Endothelial cell of umbilical vein (primary cell): ENCODE measurements at regions not wholly inside any gene's neighbourhood (a gene's known extent, or its start where the extent isn't known, plus 50 kb on each side); places are given as distances from the start of the nearest gene placed in this dataset.

Experiments used
- BruUV-seq: library from RNA; stranded (reverse); fragments of 400-500 nt; replicated peaks from 2 replicates; lab custom pipeline; 2021; lab: Mats Ljungman, UMichigan
- CTCF ChIA-PET: fragments of 300-600, 350-600 bp; sonication (Branson Sonifier 250); formaldehyde crosslinking; loops from one replicate; lab custom pipeline; 2021; ENCODE audit warnings: antibody characterized with exemption, inconsistent platforms; lab: Charles Lee
- POLR2A ChIA-PET: fragments of 300-600, 350-600 bp; sonication (Branson Sonifier 250); formaldehyde crosslinking; loops from one replicate; lab custom pipeline; 2021; ENCODE audit warnings: antibody characterized with exemption, inconsistent platforms; lab: Charles Lee
- DNase-seq: peaks from one replicate; pipeline ENCODE4 v3.0.0-alpha.2; 2011; ENCODE audit warnings: low read depth, low spot score
- FAIRE-seq: peaks from 2 replicates; lab custom pipeline; 2011; peaks lifted over from hg19 to GRCh38; lab: Jason Lieb, UNC
- H2AFZ ChIP-seq: 2 replicates; pipeline ENCODE4 v1.6.0; 2012; ENCODE audit warnings: low read depth, low read length, control low read depth, inconsistent platforms
- H3K27ac ChIP-seq: 2 replicates; pipeline ENCODE4 v1.5.1; 2011; ENCODE audit warnings: low read depth, mild to moderate bottlenecking, control low read depth, low read length, moderate library complexity; ENCODE audit not compliant: insufficient read depth
- H3K27me3 ChIP-seq, 2 experiments: 2 replicates each; pipeline versions ENCODE4 v1.6.0 to v1.6.1; 2011; ENCODE audit warnings: low read length in 2 of 2, mixed read lengths in 1 of 2; ENCODE audit not compliant: control insufficient read depth in 2 of 2, insufficient read depth in 2 of 2
- H3K36me3 ChIP-seq, 2 experiments: 2 replicates in 1 of 2; 3 replicates in 1 of 2; pipeline ENCODE4 v1.5.1; 2011; ENCODE audit warnings: low read length in 2 of 2, mild to moderate bottlenecking in 1 of 2, moderate library complexity in 1 of 2; ENCODE audit not compliant: control insufficient read depth in 2 of 2, insufficient read depth in 2 of 2; ENCODE audit errors: extremely low read depth in 1 of 2
- H3K4me1 ChIP-seq: 3 replicates; pipeline ENCODE4 v1.5.1; 2011; ENCODE audit warnings: mild to moderate bottlenecking, low read length; ENCODE audit not compliant: control insufficient read depth, insufficient read depth; ENCODE audit errors: extremely low read depth
- H3K4me2 ChIP-seq: 2 replicates; pipeline ENCODE4 v1.6.1; 2011; ENCODE audit warnings: low read length, control low read depth, mixed read lengths; ENCODE audit not compliant: insufficient read depth
- H3K4me3 ChIP-seq, 3 experiments: fragments of 200-600 bp in 1 of 3; sonication (generic), shearing (Covaris generic) in 1 of 3; replicated peaks in 1 of 3; 2 replicates each; pipeline ENCODE4 v1.5.1; 2011 to 2016; ENCODE audit warnings: control low read depth in 3 of 3, low read length in 3 of 3, mild to moderate bottlenecking in 2 of 3, inconsistent platforms in 1 of 3, low read depth in 1 of 3, moderate library complexity in 1 of 3; ENCODE audit not compliant: insufficient read depth in 1 of 3
- H3K79me2 ChIP-seq: 2 replicates; pipeline ENCODE4 v1.6.0; 2012; ENCODE audit warnings: low read length, inconsistent platforms; ENCODE audit not compliant: control insufficient read depth, insufficient read depth
- H3K9ac ChIP-seq: replicated peaks from 2 replicates; pipeline ENCODE3; 2011; ENCODE audit warnings: low read length, control low read depth; ENCODE audit not compliant: insufficient read depth; ENCODE audit errors: extremely low read depth
- H3K9me1 ChIP-seq: replicated peaks from 3 replicates; pipeline ENCODE4 v1.6.0; 2011; ENCODE audit warnings: mild to moderate bottlenecking, low read length; ENCODE audit not compliant: control insufficient read depth, insufficient read depth; ENCODE audit errors: extremely low read depth
- H3K9me3 ChIP-seq: replicated peaks from 2 replicates; pipeline ENCODE4 v1.5.1; 2012; ENCODE audit warnings: low read length, inconsistent platforms; ENCODE audit not compliant: control insufficient read depth, insufficient read depth
- H4K20me1 ChIP-seq: replicated peaks from 2 replicates; pipeline ENCODE3; 2011; ENCODE audit warnings: mild to moderate bottlenecking, low read length; ENCODE audit not compliant: control insufficient read depth, insufficient read depth; ENCODE audit errors: extremely low read depth
- CTCF ChIP-seq, 2 donors: IDR thresholded peaks; 1 replicate in 1 of 2; 2 replicates in 1 of 2; pipeline ENCODE4 v1.5.1; 2011; ENCODE audit warnings: low read length in 2 of 2, mild to moderate bottlenecking in 2 of 2, moderate library complexity in 2 of 2, control low read depth in 1 of 2, inconsistent platforms in 1 of 2, low read depth in 1 of 2; ENCODE audit not compliant: insufficient read depth in 1 of 2; ENCODE audit errors: extremely low read depth in 1 of 2
- EZH2 ChIP-seq: IDR thresholded peaks from 2 replicates; pipeline ENCODE4 v1.6.1; 2012; ENCODE audit warnings: borderline replicate concordance, low read depth, mild to moderate bottlenecking, moderate library complexity, low read length, inconsistent platforms; ENCODE audit not compliant: severe bottlenecking
- FOS ChIP-seq: IDR thresholded peaks from 2 replicates; pipeline ENCODE4 v1.6.1; 2011; ENCODE audit warnings: mild to moderate bottlenecking, low read length, moderate library complexity, borderline replicate concordance; ENCODE audit not compliant: insufficient read depth
- GATA2 ChIP-seq: IDR thresholded peaks from 2 replicates; pipeline ENCODE4 v1.7.0; 2011; ENCODE audit warnings: low read depth, mild to moderate bottlenecking, moderate library complexity, mixed read lengths, low read length; ENCODE audit not compliant: insufficient read length, insufficient read depth
- JUN ChIP-seq: IDR thresholded peaks from 2 replicates; pipeline ENCODE4 v1.6.1; 2011; ENCODE audit warnings: borderline replicate concordance, low read depth; ENCODE audit not compliant: insufficient read length, insufficient read depth
- MAX ChIP-seq: IDR thresholded peaks from 2 replicates; pipeline ENCODE4 v1.6.1; 2011; ENCODE audit not compliant: insufficient read depth, insufficient read length
- MYC ChIP-seq: IDR thresholded peaks from one replicate; pipeline ENCODE4 v1.6.1; 2011; ENCODE audit warnings: mild to moderate bottlenecking, low read depth, low read length
- POLR2A ChIP-seq: IDR thresholded peaks from 2 replicates; pipeline ENCODE4 v1.6.1; 2012; ENCODE audit warnings: low read depth, mild to moderate bottlenecking, control low read depth, low read length
- POLR2AphosphoS5 ChIP-seq: IDR thresholded peaks from 2 replicates; pipeline ENCODE4 v1.6.1; 2012; ENCODE audit warnings: low read depth, mild to moderate bottlenecking, control low read depth, low read length, moderate library complexity; ENCODE audit not compliant: insufficient read depth
- dilution Hi-C: fragments of 300-500 bp; cut with MboI; formaldehyde crosslinking; loops from one replicate; pipeline ENCODE4 v1.15.0; 2019; ENCODE audit warnings: low sequenced_read_pairs; ENCODE audit not compliant: extremely low pct_ligation_motif_present
- intact Hi-C: fragments of 100-400 bp; cut with micrococcal nuclease; formaldehyde crosslinking; loops from one replicate; pipeline ENCODE4 v1.10.0; 2022

GRCh38 chr20:6575912-6576401 lies 191.5 kb upstream of the BMP2 start:
- H3K9ac ChIP-seq, result peak overlapping the region; percentile 5
- no peaks in the 10 kb centered on the region for H3K36me3 ChIP-seq
- H3K27me3 ChIP-seq, result no peaks in the 10 kb centered on the region
- CTCF ChIA-PET, result interaction anchor here (1.3 to 1.9 kb wide), 3 partner anchors 10 to 72 kb away, joined by 3 to 6 read pairs (median 3); no protein-coding TSS in a partner anchor
- TF ChIP-seq POLR2A (no peak), POLR2AphosphoS5 (peak; percentile 19), EZH2 (no peak), GATA2 (peak; percentile 64), FOS (no peak)
- H3K4me1 ChIP-seq, result peaks cover 23% of the 10 kb centered on the region
- no peaks in the 10 kb centered on the region for H3K9me3 ChIP-seq
- FAIRE-seq (peak; percentile 94), DNase-seq (peak; percentile 85)
- H4K20me1 ChIP-seq, result no peaks in the 10 kb centered on the region
- no TSS peak for BruUV-seq
- POLR2A ChIA-PET, result no interaction called here
- H3K9me1 ChIP-seq, result no peaks in the 10 kb centered on the region
- intact Hi-C loops, result loop anchor here (1.0 kb wide), 1 partner anchor 14 kb away; no protein-coding TSS in a partner anchor
- dilution Hi-C loops, result no loop called here
- H3K79me2 ChIP-seq, result no peaks in the 10 kb centered on the region
- peak overlapping the region; percentile 57 for H3K4me2 ChIP-seq
- peak overlapping the region; percentile 69 for H2AFZ ChIP-seq
- H3K27ac ChIP-seq, result peak overlapping the region; percentile 37
- H3K4me3 ChIP-seq, result peak overlapping the region in 1 of 3 experiments; percentile 9

DNA sequence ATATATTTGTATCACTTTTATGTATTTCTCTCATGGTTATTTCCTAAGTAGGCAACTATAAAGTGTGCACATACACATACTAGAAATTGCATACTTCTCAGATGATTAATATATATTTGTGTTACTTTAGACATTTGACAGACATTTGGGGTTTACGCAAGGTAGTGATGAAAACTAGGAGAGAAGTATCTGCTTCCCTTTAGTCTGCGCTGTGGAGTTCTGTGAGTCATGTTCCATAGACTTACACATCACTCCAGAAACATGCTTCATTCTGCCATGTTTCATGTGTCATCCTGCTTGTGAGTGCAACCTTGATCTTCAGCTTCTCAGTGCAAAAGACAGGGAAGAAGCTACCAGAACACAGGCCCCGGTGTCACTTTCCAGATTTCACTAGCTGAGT lies 200.7 kb upstream of the BMP2 start:
- BruUV-seq, result no TSS peak
- H3K4me3 ChIP-seq, result no peak overlapping the region
- H4K20me1 ChIP-seq, result no peaks in the 10 kb centered on the region
- ChIA-PET CTCF (no interaction called here), POLR2A (no interaction called here)
- dilution Hi-C loops, result no loop called here
- no peak overlapping the region for H3K27ac ChIP-seq
- no peaks in the 10 kb centered on the region for H3K79me2 ChIP-seq
- peaks cover 16% of the 10 kb centered on the region for H3K4me1 ChIP-seq
- H3K9ac ChIP-seq, result no peak overlapping the region
- H3K4me2 ChIP-seq, result no peak overlapping the region
- no peaks in the 10 kb centered on the region for H3K9me1 ChIP-seq
- no peaks in the 10 kb centered on the region for H3K36me3 ChIP-seq
- no peaks in the 10 kb centered on the region for H3K9me3 ChIP-seq
- no peak for FAIRE-seq
- no peak for DNase-seq
- no peak overlapping the region for H2AFZ ChIP-seq
- TF ChIP-seq GATA2 (no peak), POLR2AphosphoS5 (no peak), MYC (no peak), FOS (no peak), POLR2A (no peak), CTCF (IDR thresholded peaks at IDR 0.05; ENCODE audit: extremely low read depth in 1 of 2, insufficient read depth in 1 of 2, low read depth in 1 of 2, low read length in 2 of 2) (no peak), JUN (no peak), EZH2 (no peak), MAX (no peak)
- no peaks in the 10 kb centered on the region for H3K27me3 ChIP-seq
- intact Hi-C loops, result no loop called here
